ENCODE measurements at regions not wholly inside any gene's neighbourhood (a gene's known extent, or its start where the extent isn't known, plus 50 kb on each side); places are given as distances from the start of the nearest gene placed in this dataset.

DNA sequence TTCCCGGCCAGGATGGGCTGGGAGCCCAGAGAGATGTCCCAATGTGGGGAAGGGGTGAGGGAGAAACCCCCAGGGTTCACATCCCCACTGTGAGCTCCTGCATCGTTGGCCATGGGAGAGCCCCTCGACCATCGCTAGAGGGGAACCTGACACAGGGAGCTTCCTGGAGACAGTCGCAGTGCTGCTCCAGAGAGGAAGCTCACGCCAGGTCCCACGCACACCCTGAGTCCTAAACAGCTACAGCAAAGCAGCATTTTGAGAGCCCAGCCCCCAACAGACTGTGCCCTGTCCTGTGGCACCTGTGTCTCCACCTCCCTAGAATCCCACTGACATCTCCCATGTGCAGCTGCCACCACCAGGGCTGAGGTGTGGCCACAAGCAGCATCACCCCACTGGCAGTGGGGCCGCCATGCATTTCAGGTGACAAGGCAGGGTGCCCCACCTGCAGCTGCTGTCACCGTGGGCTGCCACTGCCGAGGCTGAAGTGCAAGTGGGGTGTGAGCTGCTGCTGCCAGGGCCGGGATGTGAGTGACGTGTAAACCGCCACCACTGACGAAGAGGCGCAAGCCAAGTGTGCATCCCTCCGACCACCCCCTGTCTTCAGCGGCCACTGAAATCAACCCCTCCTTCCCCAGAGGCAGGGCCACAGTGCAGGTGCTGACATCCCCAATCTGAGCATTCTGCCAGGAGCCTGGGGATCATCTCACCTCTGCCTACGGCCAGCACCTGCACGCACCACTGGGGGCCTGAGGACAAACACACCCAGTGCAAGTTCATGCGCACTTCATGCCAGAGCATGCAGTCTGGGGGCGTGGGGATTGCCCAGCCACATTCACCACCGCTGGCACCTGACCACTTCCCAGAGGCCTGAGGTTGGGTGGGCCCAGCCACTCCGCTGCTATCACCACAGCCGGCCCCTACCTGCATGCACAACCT, 467.7 kb upstream of the SALL3 start:
- in situ Hi-C loops (cut with MboI; ENCODE audit: low pct_ligation_motif_present in 1 of 4, low pct_unique_long_range_greater_than_20kb in 1 of 4, low sequenced_read_pairs in 3 of 4) (no loop called here), intact Hi-C loops (cut with DNase I; ENCODE audit: low total_unique reads) (no loop called here)
- TF ChIP-seq POLR2AphosphoS5 (IDR thresholded peaks at IDR 0.05): no peak
- Histone ChIP-seq H3K4me1 (no peaks in the 10 kb centered on the region), H3K36me3 (no peaks in the 10 kb centered on the region), H3K9me3 (no peaks in the 10 kb centered on the region), H3K27me3 (no peaks in the 10 kb centered on the region), H3K27ac (no peak overlapping the region), H3K4me3 (no peak overlapping the region)
- 81% methylated on average over 18 of the region's 24 CpGs; no CpG with 5 or more reads in 1 of the 2 donors for WGBS, 2 donors (ENCODE audit: low coverage in 1 of 2)
- DNase-seq: no peak

DNA sequence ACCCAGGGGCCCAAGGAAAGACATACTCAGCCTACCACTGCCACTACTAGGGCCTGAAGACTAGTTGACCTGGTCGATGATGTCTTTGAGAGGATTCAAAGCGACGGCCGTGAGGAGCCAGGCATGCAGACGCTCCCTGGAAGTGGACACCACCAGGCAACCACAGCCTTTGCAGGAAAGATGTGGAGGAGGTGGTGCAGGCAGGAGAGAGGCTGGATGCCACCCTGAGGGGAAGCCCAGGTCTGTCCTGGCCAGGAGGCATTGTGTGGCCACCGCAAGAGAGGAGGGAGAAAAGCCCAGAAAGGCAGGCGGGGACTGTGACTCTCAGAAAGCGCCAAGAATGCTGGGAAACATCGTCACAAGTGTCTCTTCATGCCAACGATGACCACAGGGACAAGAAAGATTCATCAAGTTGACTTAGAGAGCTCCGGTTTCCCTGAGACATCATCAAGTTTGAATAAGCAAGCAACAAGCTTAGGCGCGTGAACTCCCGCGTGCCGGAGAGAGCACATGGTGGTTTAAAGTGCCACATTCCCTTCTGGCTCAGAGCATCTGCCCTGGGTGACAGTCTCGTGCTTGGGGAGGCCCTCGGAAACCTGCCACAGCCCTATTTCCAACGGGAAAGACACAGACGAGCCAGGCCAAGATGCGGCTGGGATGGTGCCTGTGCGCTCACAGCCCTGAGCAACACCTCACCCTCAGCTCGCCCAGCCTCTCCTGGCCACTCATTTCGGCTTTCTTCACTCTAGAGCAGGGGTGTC, 464.5 kb upstream of the SALL3 start:
- no peaks in the 10 kb centered on the region for H3K36me3 ChIP-seq
- DNase-seq: no peak
- intact Hi-C loops (cut with DNase I; ENCODE audit: low total_unique reads): no loop called here
- H3K4me1 ChIP-seq: no peaks in the 10 kb centered on the region
- no peaks in the 10 kb centered on the region for H3K9me3 ChIP-seq
- no peaks in the 10 kb centered on the region for H3K27me3 ChIP-seq
- H3K4me3 ChIP-seq: no peak overlapping the region
- 83 to 84% methylated on average over 1 to 24 of the region's 24 CpGs for WGBS, 2 donors (ENCODE audit: low coverage in 1 of 2)
- in situ Hi-C loops (cut with MboI; ENCODE audit: low pct_ligation_motif_present in 1 of 4, low pct_unique_long_range_greater_than_20kb in 1 of 4, low sequenced_read_pairs in 3 of 4): no loop called here
- H3K27ac ChIP-seq: no peak overlapping the region
- no peak for TF ChIP-seq EP300 (IDR thresholded peaks at IDR 0.05; ENCODE audit: low read depth)
- TF ChIP-seq, protein P1, sequence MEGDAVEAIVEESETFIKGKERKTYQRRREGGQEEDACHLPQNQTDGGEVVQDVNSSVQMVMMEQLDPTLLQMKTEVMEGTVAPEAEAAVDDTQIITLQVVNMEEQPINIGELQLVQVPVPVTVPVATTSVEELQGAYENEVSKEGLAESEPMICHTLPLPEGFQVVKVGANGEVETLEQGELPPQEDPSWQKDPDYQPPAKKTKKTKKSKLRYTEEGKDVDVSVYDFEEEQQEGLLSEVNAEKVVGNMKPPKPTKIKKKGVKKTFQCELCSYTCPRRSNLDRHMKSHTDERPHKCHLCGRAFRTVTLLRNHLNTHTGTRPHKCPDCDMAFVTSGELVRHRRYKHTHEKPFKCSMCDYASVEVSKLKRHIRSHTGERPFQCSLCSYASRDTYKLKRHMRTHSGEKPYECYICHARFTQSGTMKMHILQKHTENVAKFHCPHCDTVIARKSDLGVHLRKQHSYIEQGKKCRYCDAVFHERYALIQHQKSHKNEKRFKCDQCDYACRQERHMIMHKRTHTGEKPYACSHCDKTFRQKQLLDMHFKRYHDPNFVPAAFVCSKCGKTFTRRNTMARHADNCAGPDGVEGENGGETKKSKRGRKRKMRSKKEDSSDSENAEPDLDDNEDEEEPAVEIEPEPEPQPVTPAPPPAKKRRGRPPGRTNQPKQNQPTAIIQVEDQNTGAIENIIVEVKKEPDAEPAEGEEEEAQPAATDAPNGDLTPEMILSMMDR (IDR thresholded peaks at IDR 0.05): no peak
- TF ChIP-seq POLR2AphosphoS5 (IDR thresholded peaks at IDR 0.05): no peak
- no peak for TF ChIP-seq POLR2A (IDR thresholded peaks at IDR 0.05)

DNA sequence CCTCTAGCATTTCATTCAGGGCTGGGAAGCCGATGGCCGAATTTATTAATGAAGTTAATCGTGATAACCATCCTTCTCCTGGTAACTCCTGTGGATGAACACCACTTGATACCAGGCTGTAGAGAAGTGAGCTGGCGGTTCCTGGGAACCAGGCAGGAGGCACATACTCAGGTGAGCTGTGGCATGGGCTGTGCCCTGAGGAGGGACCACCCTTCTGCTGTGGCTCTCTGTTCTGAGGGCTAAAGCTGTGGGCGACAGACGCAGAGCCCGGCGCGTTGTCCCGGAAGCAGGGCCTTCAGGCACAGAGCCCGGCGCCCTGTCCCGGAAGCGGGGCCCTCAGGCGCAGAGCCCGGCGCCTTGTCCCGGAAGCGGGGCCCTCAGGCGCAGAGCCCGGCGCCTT, 462.3 kb upstream of the SALL3 start:
- no peak for DNase-seq
- TF ChIP-seq, protein P1 (IDR thresholded peaks at IDR 0.05): no peak
- TF ChIP-seq POLR2AphosphoS5 (IDR thresholded peaks at IDR 0.05): no peak
- TF ChIP-seq POLR2A (IDR thresholded peaks at IDR 0.05): no peak
- no peak for TF ChIP-seq EP300 (IDR thresholded peaks at IDR 0.05; ENCODE audit: low read depth)
- Histone ChIP-seq H3K4me1 (no peaks in the 10 kb centered on the region), H3K4me3 (no peak overlapping the region), H3K36me3 (no peaks in the 10 kb centered on the region), H3K27me3 (no peaks in the 10 kb centered on the region), H3K27ac (no peak overlapping the region), H3K9me3 (no peaks in the 10 kb centered on the region)
- 91 to 100% methylated on average over 4 of the region's 22 CpGs for WGBS, 2 donors (ENCODE audit: low coverage in 1 of 2)
- in situ Hi-C loops (cut with MboI; ENCODE audit: low pct_ligation_motif_present in 1 of 4, low pct_unique_long_range_greater_than_20kb in 1 of 4, low sequenced_read_pairs in 3 of 4) (no loop called here), intact Hi-C loops (cut with DNase I; ENCODE audit: low total_unique reads) (no loop called here)

DNA sequence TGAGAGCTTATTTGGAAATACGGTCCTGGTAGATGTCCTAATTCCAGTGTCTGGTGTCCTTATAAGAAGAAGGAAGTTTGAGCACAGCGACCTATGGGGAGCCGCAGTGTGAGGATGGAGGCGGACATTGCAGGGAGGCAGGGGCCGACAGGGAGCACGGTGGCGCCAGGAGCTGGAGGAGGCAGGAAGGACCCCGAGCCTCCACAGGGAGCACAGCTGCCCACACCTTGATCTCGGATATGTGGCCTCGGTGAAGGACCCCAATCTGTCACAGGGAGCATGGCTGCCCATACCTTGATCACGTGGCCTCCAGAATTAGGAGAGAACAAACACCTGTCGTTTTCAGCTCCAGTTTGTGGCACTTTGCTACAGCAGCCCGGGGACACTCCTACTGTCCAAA, 461.6 kb upstream of the SALL3 start:
- no peak overlapping the region for H3K4me3 ChIP-seq
- no peaks in the 10 kb centered on the region for H3K27me3 ChIP-seq
- H3K4me1 ChIP-seq: no peaks in the 10 kb centered on the region
- H3K36me3 ChIP-seq: no peaks in the 10 kb centered on the region
- DNase-seq: no peak
- H3K27ac ChIP-seq: no peak overlapping the region
- 75% methylated on average over 13 of the region's 13 CpGs; no CpG with 5 or more reads in 1 of the 2 donors for WGBS, 2 donors (ENCODE audit: low coverage in 1 of 2)
- H3K9me3 ChIP-seq: no peaks in the 10 kb centered on the region
- intact Hi-C loops (cut with DNase I; ENCODE audit: low total_unique reads) (no loop called here), in situ Hi-C loops (cut with MboI; ENCODE audit: low pct_ligation_motif_present in 1 of 4, low pct_unique_long_range_greater_than_20kb in 1 of 4, low sequenced_read_pairs in 3 of 4) (no loop called here)
- no peak for TF ChIP-seq EP300 (IDR thresholded peaks at IDR 0.05; ENCODE audit: low read depth)
- TF ChIP-seq POLR2AphosphoS5 (IDR thresholded peaks at IDR 0.05): no peak
- TF ChIP-seq, protein P1 (IDR thresholded peaks at IDR 0.05): no peak
- no peak for TF ChIP-seq POLR2A (IDR thresholded peaks at IDR 0.05)
